ENCODE measurements at regions not wholly inside any gene's neighbourhood (a gene's known extent, or its start where the extent isn't known, plus 50 kb on each side); places are given as distances from the start of the nearest gene placed in this dataset.

DNA sequence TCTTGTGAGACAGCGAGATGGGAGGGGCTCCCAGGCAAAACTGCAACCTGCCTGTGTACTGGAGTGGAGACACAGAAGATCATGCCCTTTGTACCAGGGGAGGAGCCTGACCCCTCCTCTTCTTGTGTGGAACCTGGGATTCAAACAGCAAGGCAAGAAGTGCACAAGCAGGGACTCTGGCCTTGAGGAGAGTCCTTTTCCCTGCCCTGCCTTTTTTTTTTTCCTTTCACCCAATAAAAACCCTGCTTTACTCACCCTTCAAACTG, 251.8 kb upstream of the OPRM1 start:
- DNase-seq (ENCODE audit: low read depth), result no peak

DNA sequence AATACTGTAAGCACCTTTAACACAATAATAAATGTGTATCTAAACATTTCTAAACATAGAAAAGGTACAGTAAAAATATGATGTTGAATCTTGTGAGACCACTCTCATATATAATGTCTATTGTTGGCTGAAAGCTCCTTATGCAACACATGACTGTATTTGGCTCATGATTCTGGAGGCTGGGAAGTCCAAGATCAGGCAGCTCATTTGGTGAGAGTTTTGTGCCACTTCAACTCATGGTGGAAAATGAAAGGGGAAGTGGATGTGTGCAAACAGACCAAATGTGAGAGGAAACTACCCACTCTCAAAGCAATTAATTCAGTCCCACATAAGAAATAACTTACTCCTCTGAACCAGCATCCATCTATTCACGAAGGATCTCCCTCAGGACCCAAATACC, 257.7 kb upstream of the OPRM1 start:
- no peak for DNase-seq (ENCODE audit: low read depth)

DNA sequence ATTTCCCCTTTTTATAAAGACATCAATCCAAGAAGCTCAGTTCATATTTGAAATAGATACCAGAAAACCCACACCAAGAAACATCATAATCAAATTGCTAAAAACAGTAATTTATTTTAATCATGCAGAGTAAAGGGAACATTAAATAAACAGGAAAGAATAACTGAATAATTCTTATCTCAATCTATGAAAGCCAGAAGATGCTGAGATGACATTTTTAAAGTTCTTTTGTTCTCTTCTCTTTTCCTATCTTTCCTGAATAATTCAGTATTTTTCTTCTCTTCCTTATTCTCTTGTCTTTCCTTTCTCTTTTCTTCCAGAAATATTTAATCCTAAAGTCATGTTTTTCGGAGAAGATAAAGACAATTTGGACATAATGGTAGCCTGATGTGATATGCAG, 259.0 kb upstream of the OPRM1 start:
- DNase-seq (ENCODE audit: low read depth), result no peak

DNA sequence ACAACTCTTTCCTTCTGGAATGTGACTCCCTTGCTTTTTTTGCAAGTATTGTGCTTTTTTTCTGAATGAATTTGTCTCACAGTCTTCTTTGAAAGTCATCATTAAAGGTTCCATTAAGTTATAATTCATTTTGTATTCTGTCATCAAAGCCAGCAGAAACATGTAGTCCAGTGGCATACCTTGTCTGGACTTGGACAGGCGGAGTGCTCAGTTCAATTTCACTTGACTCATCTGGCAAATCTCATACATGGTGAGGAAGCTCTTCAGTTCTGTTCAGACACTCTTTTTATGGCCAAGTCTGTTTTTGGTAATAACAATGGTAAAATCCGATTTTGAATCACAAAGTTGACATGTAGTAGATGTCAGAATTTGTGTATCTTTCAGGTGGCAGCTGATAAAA, 260.8 kb upstream of the OPRM1 start:
- DNase-seq (ENCODE audit: low read depth), result no peak

DNA sequence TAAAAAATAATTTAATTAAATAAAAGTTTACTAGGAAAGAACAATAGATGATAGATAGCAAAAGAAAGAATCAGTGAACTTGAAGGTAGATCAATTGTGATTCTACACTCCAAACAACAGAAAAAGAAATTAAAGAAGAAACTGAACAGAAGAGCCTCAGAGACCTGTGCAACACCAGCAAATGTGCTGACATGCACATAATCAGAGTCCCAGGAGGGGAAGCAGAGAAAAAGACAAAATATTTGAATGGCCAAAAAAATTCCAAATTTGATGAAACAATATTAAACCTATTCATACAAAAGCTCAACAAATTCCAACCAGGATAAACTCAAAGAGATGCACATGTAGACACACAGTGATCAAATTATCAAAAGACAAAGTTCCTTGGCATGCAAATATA, 267.5 kb upstream of the OPRM1 start:
- DNase-seq (ENCODE audit: low read depth), result no peak

DNA sequence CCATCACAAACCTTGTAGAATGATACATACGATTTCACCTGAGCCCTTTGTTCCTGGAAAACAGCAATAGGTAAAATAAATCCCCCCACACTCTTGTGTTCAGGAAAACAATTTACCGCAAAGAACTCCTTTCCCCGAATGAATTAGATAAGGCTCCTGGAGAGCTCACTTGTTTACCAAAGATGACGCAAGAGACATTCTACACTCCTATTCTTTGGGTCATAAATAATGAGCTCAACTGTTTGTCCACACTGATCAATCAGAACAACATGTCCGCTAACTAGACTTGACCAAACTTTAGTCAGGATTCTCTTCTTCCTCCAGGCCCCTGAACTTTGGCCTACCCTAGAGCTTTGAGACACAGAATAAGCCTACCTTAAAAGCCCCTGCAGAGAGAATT, 271.9 kb upstream of the OPRM1 start:
- DNase-seq (ENCODE audit: low read depth), result no peak

DNA sequence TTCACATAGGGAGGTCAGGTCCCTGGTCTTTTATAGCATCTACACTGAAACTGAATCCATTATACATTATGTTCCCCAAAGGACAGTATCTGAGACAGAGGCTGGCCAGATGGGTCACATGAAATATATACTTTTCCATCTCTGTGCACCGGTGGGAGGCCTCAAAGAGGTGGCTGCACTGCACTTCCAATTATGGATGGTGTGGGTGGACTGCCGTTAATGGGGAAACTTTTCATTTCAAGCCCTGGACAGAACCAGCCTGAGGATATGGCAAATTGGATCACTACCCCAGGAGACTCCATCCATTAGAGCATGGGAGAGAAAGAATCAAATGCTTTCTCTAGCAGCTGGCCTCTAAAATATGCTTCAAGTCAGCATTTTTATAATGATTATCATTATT, 280.5 kb upstream of the OPRM1 start:
- DNase-seq (ENCODE audit: low read depth), result no peak

DNA sequence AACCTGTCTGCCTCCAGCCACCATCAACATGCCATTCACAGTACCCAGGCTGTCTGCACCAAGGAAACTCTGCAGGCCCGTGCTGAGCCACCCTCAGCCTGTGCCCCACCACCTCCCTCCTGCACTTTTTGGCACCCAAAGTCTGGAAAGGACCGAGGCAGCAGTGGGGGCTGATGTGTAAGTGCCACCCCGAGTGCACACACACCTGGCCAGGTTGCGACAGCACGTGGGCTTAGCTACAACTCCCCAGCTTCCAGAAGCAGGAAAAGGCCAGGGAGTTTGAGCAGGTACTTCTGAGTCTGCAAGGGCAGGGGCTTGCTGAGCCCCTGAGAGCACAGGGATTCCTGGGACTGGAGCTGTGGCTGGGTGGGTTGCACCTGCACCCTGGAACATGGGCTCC, 303.3 kb upstream of the OPRM1 start:
- no peak for DNase-seq (ENCODE audit: low read depth)

DNA sequence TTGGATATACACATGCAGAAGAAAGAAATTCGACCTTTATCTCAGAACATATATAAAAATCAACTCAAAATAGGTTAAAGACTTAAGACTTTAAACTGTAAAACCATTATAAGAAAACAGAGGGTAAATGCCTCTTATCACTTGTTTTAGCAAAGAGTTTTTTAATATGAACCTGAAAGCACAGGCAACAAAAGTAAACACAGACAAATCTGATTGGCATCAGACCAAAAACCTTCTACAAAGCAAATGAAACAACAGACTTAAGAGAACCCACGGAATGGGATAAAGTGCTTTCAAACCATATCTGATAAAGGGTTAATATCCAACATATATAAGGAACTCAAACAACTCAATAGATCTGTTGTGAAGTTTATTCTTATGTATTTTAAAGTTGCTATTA, 309.9 kb upstream of the OPRM1 start:
- no peak for DNase-seq (ENCODE audit: low read depth)

DNA sequence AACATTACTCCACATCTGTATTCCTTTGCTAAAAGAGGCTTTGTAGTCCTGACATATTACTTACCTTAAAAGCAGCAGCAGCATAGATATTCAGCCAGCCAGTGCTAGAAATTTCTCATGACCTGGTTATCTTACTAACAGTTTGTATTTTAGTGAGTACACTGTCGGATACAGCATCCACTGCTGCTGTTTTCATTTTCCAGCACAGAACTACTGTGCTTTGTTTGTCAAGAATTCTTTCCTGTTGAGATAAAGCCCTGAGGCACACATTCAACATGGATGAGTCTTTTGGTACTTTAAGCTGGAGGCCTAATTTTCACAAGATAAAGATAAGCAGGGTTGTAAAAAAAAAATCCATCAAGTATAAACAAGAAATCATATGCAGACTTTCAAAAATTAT, 311.2 kb upstream of the OPRM1 start:
- no peak for DNase-seq (ENCODE audit: low read depth)

DNA sequence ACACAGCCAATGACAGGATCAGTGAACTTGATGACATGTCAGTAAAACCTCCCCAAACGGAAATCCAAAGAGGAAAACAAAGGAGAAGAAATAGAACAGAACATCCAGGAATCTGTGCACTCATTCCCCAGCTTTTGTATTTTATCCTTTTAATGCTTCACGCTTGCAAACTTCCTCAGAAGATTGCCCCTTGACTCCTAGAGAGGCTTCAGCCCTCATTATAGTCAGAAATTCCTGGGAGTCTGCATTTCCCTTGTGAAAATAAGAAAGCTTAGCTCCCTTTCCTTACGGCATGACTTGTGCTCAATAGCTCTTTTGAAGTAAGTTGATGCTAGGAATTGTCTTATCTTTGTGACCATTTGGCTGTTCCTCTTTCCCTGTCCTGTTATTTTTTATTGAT, 313.6 kb upstream of the OPRM1 start:
- DNase-seq (ENCODE audit: low read depth), result no peak

DNA sequence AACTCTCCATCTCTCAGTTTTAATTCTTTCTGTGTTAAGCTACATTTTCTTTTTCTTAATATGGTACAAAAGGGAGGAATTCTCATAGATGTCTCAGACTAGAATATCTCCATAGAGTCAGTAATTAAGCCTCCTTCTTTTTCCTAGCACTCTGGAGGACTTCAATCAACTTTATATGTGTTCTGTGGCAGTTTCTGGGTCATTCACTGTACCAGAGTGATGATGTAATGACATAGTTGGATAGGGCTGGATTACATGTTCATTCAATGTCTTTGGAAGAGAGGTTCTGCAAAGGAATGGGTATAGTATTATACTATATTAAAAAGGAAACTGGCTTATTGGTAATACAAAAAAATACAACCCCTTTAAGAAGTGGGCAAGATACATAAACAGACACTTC, 318.3 kb upstream of the OPRM1 start:
- DNase-seq (ENCODE audit: low read depth), result no peak

DNA sequence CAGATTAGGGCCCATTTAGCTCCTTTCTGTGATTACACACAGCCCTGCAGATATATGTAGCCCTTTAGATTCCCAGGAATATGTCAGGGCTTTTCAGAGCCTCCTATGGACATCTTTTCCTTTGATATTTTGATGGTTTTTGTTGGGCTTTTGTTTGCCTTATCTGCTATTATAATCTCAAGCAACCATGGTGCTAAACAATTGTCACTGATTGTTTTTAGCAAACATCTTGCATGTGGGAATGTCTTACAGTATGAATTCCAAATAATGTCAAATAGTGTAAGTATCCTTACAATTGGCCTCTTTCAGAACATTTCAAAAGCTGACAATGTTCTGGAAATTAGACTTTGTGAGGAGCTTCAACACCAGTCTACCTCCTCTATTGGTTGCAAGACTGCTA, 333.6 kb upstream of the OPRM1 start:
- DNase-seq (ENCODE audit: low read depth), result no peak

DNA sequence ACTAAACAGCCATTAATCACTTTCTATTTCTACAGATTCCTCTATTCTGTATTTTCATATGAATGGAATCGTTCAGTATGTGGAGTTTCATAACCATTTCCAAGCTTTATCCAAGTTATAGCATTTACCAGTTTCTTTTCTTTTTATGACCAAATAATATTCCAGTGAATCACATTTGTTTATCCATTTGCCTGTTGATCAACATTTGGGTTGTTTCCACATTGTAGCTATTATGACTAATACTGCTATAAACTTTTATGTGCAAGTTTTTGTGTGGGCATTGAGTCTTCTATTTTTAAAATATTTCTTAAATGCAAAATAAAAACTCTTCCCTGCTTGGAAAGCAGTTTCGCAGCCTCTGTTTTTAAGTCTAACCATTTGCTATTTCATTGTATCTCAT, 336.4 kb upstream of the OPRM1 start:
- DNase-seq (ENCODE audit: low read depth), result no peak

DNA sequence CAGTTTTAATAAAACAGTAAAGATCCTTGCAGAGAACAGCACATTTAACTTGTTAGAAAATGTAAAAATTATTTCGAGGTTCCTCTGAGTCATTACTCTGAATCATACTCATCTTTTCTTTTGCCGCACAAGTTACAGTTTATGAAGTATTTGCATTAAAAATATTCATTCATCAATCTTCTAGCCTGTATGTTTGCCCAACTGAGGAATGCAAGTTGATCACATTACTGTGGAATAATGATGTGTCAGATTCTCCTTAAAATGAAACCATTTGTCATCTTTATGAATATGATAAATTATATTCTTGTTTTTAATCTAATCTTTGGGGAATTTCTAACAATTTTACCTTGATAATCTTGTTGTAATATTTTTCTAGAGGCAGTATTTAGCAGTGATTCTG, 340.4 kb upstream of the OPRM1 start:
- DNase-seq (ENCODE audit: low read depth), result no peak

DNA sequence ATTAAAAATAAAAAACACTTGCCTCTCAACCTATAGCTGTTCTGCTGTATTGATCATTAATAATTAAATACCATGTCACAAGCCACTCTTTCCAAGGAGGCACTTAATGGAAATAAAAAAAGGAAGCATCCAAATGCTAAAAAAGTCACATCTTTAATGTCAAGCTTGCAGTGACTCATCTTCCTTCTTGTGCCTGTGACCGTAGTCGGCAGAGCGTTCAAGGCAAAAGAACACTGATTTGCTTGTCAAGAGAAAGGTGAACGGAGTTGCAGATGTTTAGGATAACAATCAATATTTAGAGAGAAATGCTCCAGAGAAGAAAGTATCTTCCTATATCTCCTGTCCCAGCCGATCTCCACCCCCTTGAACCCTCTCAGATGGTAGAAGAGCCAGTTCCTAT, 341.0 kb upstream of the OPRM1 start:
- DNase-seq (ENCODE audit: low read depth), result no peak

DNA sequence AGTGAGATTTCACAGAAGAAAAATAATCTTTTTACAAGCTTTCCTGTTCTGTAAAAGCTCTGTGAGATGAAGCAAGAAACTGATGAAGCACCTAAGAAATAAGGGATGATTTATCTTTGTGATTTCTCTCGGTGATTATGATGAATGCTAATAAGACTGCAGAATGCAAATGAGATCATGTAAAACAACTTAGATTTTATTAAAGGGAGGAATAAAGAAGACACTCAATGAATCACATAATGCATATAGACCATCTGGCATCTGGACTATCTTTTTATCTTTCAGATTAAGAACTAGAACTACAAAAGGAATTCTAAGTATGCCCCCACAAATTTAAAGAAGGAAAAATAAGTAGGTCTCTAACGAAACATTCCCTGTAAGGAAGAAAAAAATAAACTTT, 361.5 kb upstream of the OPRM1 start:
- DNase-seq (ENCODE audit: low read depth), result no peak

DNA sequence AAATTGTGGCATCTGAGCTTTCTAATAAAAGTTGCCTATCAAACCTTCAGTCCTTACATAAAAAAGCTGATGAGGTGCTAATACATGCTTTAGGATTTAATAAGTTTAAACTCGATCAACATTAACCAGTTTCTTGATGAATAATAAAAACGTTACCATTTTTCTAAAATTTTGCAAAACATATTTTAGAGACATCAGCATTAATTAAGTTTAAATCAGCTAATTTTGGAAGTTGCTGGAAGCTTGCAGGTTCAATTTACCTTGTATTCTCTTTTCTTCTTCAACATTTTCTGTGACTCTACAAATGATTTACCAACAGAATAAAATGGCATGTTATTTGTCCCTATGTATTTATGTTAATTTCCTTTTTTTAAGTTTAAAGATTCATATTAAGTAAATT, 365.3 kb upstream of the OPRM1 start:
- no peak for DNase-seq (ENCODE audit: low read depth)

DNA sequence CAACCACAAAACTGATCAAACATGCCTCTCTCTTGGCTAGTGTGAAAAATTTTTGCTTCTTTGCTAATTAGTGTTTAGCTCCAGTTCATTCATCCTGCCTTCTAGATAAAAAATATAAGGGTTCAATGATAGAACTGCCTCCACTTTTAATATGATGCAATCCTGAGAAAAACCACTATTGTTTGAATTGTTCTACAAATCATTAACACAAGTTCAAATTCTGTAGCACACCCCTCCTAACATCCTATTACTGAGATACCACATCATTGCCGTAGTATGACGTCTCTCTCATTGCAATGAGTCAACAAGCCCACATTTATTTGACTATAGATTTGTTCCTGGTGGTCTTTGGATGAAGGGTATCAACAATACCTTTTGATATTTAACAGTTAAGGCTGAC, 365.8 kb upstream of the OPRM1 start:
- DNase-seq (ENCODE audit: low read depth), result no peak

DNA sequence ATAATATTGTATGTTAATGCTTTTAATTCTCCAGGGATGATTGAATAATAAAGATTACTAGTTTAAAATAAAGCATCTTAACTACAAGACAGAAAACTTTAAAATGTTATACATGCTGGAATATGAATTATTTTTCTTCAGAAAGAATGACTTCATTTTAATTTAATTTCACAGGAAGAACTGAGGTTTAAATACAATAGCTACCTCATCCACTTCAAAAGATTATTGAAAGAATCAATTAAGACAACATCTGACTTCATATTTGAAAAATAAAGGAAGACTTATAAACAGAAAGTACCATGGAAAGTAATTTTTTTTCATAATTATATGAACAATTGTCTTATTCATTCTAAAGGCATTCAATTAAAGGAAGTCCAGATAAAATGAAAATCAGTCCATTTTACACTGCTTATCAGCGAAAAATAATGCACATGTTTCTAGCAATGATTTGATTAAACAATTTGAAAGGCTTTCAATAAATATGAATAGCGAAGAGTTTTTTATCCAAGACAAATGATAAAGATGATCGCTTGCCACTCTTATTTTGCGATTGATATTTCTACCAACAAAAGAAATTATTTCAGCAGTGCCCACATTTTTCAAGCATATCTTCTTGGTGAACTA, 368.5 kb upstream of the OPRM1 start:
- no peak for DNase-seq (ENCODE audit: low read depth)

DNA sequence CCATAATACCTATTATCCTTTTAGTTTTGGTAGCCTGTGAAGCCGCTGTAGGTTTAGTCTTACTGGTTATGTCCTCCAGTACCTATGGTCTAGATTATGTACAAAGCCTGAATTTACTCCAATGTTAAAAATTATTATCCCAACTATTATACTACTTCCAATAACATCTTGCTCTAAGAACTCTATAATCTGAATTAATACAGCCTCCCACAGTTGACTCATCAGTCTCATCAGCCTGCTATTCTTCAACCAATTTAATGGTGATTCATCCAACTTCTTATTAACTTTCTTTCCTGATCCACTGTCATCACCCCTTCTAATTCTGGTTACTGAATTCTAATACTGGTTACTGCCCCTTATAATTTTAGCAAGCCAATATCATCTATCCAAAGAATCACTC, 370.3 kb upstream of the OPRM1 start:
- DNase-seq (ENCODE audit: low read depth), result no peak

DNA sequence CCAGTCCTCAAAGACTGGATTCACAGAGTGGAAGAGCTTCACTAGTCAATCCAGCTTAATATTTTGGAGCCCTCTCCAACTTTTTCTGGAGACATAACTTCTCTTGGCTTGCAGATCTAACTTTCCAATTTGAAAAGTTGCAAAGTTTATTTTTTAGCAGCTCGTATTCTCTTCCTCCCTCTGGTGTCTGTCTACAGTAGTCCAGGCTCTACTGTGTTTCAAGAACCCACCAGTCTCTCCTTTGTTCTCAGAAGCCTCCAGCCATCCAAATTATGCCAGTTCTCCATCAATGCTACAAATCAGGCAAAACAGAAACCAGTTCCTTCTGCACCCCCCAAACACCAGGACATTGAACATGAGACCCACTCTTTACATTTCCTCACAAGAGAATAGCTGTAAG, 376.1 kb upstream of the OPRM1 start:
- no peak for DNase-seq (ENCODE audit: low read depth)

DNA sequence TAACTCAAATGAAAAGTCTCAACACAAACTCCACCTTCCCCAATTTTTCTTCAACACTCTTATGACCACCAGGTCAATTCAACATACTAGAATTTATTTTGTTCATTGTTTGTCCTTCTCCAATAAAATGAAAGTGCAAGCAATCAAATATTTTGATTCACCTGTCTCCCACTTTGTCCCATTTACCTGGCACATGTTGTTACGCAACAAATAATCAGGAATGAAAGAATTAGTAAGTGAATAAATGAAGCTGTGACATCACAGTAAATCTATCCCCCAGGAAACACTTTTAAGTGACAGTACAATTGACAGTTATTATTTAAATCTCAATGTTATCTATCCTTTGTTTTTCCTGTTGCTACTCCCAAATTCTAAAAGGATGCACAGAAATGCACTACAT, 393.7 kb upstream of the OPRM1 start:
- DNase-seq (ENCODE audit: low read depth), result no peak

DNA sequence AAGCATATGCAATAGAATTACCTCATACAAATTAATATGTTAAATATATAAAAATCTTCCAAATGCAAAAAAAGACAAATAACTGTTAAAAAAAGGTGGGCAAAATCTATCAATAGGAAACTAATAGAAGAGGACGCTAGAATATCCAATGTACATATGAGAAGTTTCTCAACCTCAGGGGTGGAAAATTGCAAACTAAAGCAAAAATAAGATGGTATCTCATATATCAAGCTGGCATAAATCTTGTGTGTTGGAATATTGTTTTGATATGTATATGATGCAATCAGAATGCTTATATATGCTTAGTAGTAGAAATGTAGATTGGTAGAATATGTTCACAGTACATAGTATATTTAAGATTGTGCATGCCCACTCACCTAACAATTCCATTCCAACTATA, 395.0 kb upstream of the OPRM1 start:
- no peak for DNase-seq (ENCODE audit: low read depth)

DNA sequence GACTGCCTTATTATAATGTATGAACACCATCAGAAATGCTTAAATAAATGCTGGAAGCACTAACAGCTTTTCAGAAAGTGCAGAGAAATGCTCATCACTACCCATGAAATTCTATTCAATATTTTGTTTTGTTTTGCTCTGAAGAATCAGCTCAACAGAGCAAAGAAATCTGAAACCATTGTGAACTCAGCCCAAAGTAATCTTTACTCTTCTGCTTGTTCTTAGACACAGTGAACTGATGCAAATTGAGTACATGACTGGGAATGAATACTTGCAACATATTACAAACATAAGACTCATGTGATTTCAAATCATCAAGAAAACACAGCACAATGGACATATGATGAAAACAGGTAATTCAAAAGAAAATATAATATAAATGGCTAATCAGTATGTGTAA, 404.6 kb upstream of the OPRM1 start:
- DNase-seq (ENCODE audit: low read depth), result no peak

Data from amniotic epithelial cell (primary cell).